Choroid plexus epithelial cell (primary cell): ENCODE measurements at regions not wholly inside any gene's neighbourhood (a gene's known extent, or its start where the extent isn't known, plus 50 kb on each side); places are given as distances from the start of the nearest gene placed in this dataset.

Experiments used
- DNase-seq: peaks from one replicate; pipeline ENCODE4 v3.0.0-alpha.2; 2010; ENCODE audit warnings: low read depth
- H3K4me3 ChIP-seq: 2 replicates; pipeline ENCODE4 v1.5.1; 2011; ENCODE audit warnings: low read depth, mild to moderate bottlenecking, control low read depth, low read length, moderate library complexity
- TF ChIP-seq, protein P1 (sequence below): conservative IDR thresholded peaks from 2 replicates; pipeline ENCODE4 v1.5.1; 2011; ENCODE audit warnings: low read depth, mild to moderate bottlenecking, control low read depth, inconsistent platforms, low read length, moderate library complexity

DNA sequence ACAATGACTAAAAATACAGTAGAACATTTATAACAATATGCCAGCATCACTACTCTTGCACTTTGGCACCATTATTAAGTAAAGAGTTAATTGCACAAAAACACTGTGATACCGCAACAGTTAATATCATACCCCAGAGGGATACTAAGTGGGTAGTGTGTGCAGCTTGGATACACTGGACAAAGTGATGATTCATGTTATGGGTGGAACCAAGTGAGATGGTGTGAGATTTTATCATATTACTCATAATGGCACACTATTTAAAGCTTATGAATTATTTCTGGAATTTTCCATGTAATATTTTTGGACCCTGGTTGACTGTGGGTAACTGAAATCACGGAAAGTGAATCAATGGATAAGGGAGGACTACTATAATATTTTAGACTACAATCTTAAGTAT is 265.3 kb downstream of the PCDH18 start:
- TF ChIP-seq, protein P1, sequence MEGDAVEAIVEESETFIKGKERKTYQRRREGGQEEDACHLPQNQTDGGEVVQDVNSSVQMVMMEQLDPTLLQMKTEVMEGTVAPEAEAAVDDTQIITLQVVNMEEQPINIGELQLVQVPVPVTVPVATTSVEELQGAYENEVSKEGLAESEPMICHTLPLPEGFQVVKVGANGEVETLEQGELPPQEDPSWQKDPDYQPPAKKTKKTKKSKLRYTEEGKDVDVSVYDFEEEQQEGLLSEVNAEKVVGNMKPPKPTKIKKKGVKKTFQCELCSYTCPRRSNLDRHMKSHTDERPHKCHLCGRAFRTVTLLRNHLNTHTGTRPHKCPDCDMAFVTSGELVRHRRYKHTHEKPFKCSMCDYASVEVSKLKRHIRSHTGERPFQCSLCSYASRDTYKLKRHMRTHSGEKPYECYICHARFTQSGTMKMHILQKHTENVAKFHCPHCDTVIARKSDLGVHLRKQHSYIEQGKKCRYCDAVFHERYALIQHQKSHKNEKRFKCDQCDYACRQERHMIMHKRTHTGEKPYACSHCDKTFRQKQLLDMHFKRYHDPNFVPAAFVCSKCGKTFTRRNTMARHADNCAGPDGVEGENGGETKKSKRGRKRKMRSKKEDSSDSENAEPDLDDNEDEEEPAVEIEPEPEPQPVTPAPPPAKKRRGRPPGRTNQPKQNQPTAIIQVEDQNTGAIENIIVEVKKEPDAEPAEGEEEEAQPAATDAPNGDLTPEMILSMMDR, result no peak
- peak; percentile 55 for DNase-seq
- H3K4me3 ChIP-seq, result no peak overlapping the region

DNA sequence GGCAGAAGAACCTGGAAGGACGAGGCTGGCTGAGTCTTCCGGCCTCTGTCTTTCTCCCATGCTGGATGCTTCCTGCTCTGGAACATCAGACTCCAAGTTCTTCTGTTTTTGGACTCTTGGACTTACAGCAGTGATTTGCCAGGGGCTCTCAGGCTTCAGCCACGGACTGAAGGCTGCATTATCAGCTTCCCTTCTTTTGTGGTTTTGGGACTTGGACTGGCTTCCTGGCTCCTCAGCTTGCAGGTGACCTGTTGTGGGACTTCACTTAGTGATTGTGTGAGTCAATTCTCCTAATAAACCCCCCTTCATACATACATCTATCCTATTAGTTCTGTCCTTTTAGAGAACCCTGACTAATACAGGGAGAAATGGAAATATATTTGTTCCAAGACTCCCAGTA is 265.8 kb downstream of the PCDH18 start:
- TF ChIP-seq, protein P1, result no peak
- DNase-seq, result no peak
- no peak overlapping the region for H3K4me3 ChIP-seq

DNA sequence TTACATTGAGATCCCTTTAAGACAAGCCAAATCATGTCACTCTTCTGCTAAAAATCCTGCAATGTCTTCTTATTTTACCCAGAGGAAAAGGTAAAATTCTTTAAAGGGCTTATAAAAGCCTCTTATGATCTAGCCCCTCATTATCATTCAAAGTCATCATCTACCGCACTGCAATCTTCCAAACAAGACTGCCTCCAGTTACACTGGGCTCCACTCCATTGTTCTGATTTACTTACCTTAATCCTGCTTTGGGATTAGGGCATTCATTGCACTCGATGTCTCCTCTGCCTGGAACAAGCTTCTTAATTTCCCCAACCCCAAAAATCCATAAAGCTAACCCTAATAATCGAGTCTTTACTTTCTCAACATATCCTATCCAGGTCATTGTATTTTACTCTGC is 269.1 kb downstream of the PCDH18 start:
- TF ChIP-seq, protein P1, result no peak
- H3K4me3 ChIP-seq, result no peak overlapping the region
- DNase-seq, result no peak

DNA sequence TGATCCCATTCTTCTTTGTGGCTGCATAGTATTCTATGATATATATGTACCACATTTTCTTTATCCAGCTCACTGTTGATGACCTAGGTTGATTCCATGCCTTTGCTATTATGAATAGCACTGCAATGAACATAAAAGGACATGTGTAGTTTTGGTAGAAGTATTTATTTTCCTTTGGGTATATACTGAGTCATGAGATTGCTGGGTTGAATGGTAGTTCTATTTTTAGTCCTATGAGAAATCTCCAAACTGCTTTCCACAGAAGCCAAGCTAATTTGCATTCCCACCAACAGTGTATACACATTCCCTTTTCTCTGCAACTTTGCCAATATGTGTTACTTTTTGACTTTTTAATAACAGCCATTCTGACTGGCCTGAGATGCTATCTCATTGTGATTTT is 278.3 kb downstream of the PCDH18 start:
- TF ChIP-seq, protein P1, result no peak
- DNase-seq, result peak; percentile 70
- H3K4me3 ChIP-seq, result no peak overlapping the region

DNA sequence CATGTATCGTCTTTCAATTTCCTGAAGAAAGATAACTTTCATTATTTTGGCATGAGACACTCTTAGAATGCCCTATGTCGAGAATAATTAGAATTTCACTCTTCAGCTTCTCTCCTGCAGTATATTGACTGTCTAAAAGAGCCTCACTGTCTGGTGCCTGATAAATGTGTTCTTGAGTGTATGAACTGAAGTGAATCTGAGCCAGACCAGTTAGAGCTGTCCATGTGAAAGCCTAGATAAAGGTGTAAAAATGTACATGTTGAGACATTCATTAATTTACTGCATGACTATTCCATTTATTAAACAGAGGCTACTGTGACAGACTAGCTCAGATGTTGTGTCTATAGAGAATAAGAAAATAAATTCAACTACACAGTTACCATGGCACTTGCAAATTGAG is 283.2 kb downstream of the PCDH18 start:
- no peak for DNase-seq
- TF ChIP-seq, protein P1, result no peak
- no peak overlapping the region for H3K4me3 ChIP-seq

DNA sequence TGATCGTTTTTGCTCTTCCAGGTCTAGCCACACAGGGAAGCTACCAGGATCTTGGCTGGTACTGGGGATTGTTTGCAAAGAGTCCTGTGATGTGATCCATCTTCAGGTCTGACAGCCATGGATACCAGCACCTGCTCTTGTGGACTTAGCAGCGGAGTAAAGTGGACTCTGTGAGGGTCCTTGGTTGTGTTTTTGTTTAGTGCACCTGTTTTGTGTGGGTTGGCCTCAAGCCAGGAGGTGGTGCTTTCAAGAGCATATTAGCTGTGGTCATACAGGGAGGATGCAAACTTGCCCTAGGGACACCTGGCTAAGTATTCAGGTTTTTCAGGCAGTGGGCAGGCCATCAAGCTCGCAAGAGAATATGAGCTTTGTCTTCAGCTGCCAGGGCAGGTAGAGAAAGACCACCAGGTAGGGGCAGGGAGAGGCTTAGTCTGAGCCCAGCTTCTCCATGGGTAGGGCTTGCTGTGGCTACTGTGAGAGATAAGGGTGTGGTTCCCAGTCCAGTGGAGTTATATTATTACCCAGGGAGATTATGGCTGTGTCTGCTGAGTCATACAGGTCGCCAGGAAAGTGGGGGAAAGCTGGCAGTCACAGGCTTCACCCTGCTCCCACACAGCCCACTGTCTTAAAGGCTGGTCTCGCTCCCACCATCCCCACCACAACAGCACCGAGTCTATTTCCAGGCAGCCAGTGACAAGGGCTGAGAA is 293.7 kb downstream of the PCDH18 start:
- DNase-seq, result no peak
- TF ChIP-seq, protein P1, result no peak
- H3K4me3 ChIP-seq, result no peak overlapping the region

DNA sequence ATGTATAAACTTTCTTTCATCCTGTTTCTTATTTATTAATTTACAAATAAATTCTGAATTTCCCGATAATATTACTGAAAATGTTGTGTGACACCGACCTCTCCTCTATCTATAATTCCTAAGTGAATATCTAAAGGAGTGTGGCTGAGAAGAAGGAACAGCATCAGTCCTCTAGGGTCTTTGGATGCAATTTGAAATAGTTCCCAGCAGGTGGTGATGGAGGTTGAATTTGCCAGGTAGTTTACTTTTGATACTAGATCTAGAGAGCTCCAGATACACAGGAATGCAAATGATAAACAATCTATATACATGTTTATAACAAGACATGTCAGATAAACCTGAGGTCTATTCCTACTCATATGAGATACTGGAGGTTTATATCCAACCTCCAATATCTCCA is 305.4 kb downstream of the PCDH18 start:
- peak; percentile 43 for DNase-seq
- TF ChIP-seq, protein P1, result peak; percentile 56
- H3K4me3 ChIP-seq, result no peak overlapping the region
